IMR-90 (cell line): ENCODE measurements at regions not wholly inside any gene's neighbourhood (a gene's known extent, or its start where the extent isn't known, plus 50 kb on each side); places are given as distances from the start of the nearest gene placed in this dataset.

Experiments
- ATAC-seq: fragments of 200-7000 bp; cut with Tn5 transposase; 2 replicates; pipeline ENCODE4 v1.9.1; 2020; ENCODE audit warnings: low read depth, mild to moderate bottlenecking, moderate library complexity
- BruUV-seq: library from RNA; stranded (reverse); fragments of 400-500 nt; replicated peaks from 2 replicates; lab custom pipeline; 2021; lab: Mats Ljungman, UMichigan
- CTCF ChIA-PET: fragments of 300-600 bp; formaldehyde crosslinking; extraction: SDS; loops from one replicate; lab custom pipeline; 2021; ENCODE audit warnings: antibody characterized with exemption; lab: Yijun Ruan, JAX
- POLR2A ChIA-PET: fragments of 300-600 bp; sonication (Branson Sonifier 250); formaldehyde crosslinking; loops from one replicate; lab custom pipeline; 2022; ENCODE audit warnings: antibody characterized with exemption; ENCODE audit not compliant: unreplicated experiment; lab: Charles Lee
- DNase-seq: peaks from one replicate; pipeline ENCODE4 v3.0.0; 2013
- H2AFZ ChIP-seq: replicated peaks from 2 replicates; pipeline ENCODE3; 2013; ENCODE audit warnings: low read length, mild to moderate bottlenecking; ENCODE audit not compliant: poor library complexity
- H2AK5ac ChIP-seq: 2 replicates; pipeline ENCODE4 v1.6.1; 2013; ENCODE audit warnings: low read depth, low read length, inconsistent platforms
- H2AK9ac ChIP-seq: replicated peaks from 2 replicates; pipeline ENCODE3; 2013; ENCODE audit warnings: mild to moderate bottlenecking, low read depth, low read length, moderate library complexity; ENCODE audit not compliant: poor library complexity
- H2BK120ac ChIP-seq: 2 replicates; pipeline ENCODE4 v1.6.1; 2013; ENCODE audit warnings: low read depth, low read length, inconsistent platforms
- H2BK15ac ChIP-seq: 3 replicates; pipeline ENCODE4 v1.6.1; 2013; ENCODE audit warnings: low read depth, low read length, inconsistent platforms
- H2BK20ac ChIP-seq: 2 replicates; pipeline ENCODE4 v1.6.1; 2013; ENCODE audit warnings: low read depth, mild to moderate bottlenecking, inconsistent platforms, low read length, moderate library complexity
- H2BK5ac ChIP-seq: 2 replicates; pipeline ENCODE4 v1.6.1; 2013; ENCODE audit warnings: mild to moderate bottlenecking, low read depth, low read length, inconsistent platforms; ENCODE audit not compliant: poor library complexity, severe bottlenecking
- H3K14ac ChIP-seq: replicated peaks from 2 replicates; pipeline ENCODE4 v1.6.1; 2013; ENCODE audit warnings: low read depth, low read length, inconsistent platforms
- H3K18ac ChIP-seq: 2 replicates; pipeline ENCODE4 v1.6.1; 2013; ENCODE audit warnings: low read depth, low read length, control low read depth
- H3K23ac ChIP-seq: 2 replicates; pipeline ENCODE4 v1.6.1; 2013; ENCODE audit warnings: low read depth, low read length, inconsistent platforms
- H3K27ac ChIP-seq: 2 replicates; pipeline ENCODE4 v1.5.1; 2013; ENCODE audit warnings: mild to moderate bottlenecking, control low read depth, low read length; ENCODE audit not compliant: insufficient read depth
- H3K27me3 ChIP-seq: 2 replicates; pipeline ENCODE4 v1.6.1; 2013; ENCODE audit warnings: low read length; ENCODE audit not compliant: control insufficient read depth, insufficient read depth
- H3K36me3 ChIP-seq: 2 replicates; pipeline ENCODE4 v1.6.1; 2013; ENCODE audit warnings: low read length, mixed read lengths; ENCODE audit not compliant: control insufficient read depth, insufficient read depth
- H3K4ac ChIP-seq: 2 replicates; pipeline ENCODE4 v1.6.1; 2013; ENCODE audit warnings: low read depth, low read length, inconsistent platforms
- H3K4me1 ChIP-seq: 2 replicates; pipeline ENCODE4 v1.6.1; 2013; ENCODE audit warnings: low read length, mixed read lengths; ENCODE audit not compliant: control insufficient read depth, insufficient read depth
- H3K4me2 ChIP-seq: 2 replicates; pipeline ENCODE4 v1.6.1; 2013; ENCODE audit warnings: low read depth, mild to moderate bottlenecking, control low read depth, low read length, moderate library complexity
- H3K4me3 ChIP-seq: 2 replicates; pipeline ENCODE4 v1.5.1; 2013; ENCODE audit warnings: low read depth, mild to moderate bottlenecking, control low read depth, low read length, moderate library complexity; ENCODE audit not compliant: insufficient read depth
- H3K56ac ChIP-seq: 2 replicates; pipeline ENCODE4 v1.6.1; 2013; ENCODE audit warnings: low read length, inconsistent platforms; ENCODE audit not compliant: insufficient read depth; ENCODE audit errors: extremely low read depth
- H3K79me1 ChIP-seq, 2 experiments: 2 replicates each; pipeline ENCODE4 v1.6.1; 2013; ENCODE audit warnings: low read length in 2 of 2, inconsistent platforms in 1 of 2, low read depth in 1 of 2
- H3K9ac ChIP-seq: 2 replicates; pipeline ENCODE4 v1.6.1; 2013; ENCODE audit warnings: low read depth, low read length, control low read depth
- H3K9me1 ChIP-seq: 2 replicates; pipeline ENCODE4 v1.6.1; 2013; ENCODE audit warnings: low read length, inconsistent platforms; ENCODE audit not compliant: insufficient read depth
- H3K9me3 ChIP-seq: 2 replicates; pipeline ENCODE4 v1.6.1; 2013; ENCODE audit warnings: low read length; ENCODE audit not compliant: control insufficient read depth, insufficient read depth
- H4K20me1 ChIP-seq: 2 replicates; pipeline ENCODE4 v1.6.1; 2013; ENCODE audit warnings: low read length, inconsistent platforms; ENCODE audit not compliant: insufficient read depth
- H4K5ac ChIP-seq: 2 replicates; pipeline ENCODE4 v1.6.1; 2013; ENCODE audit warnings: mild to moderate bottlenecking, low read depth, low read length, control low read depth
- H4K8ac ChIP-seq, 2 experiments: 2 replicates each; pipeline ENCODE4 v1.6.1; 2013; ENCODE audit warnings: low read depth in 2 of 2, low read length in 2 of 2, control low read depth in 1 of 2, inconsistent platforms in 1 of 2
- H4K91ac ChIP-seq: 2 replicates; pipeline ENCODE4 v1.6.1; 2013; ENCODE audit warnings: low read depth, low read length, inconsistent platforms; ENCODE audit not compliant: insufficient read depth
- BHLHE40 ChIP-seq: fragments of 150-350 bp; IDR thresholded peaks from 2 replicates; pipeline ENCODE4 v1.6.1; 2016; ENCODE audit warnings: mild to moderate bottlenecking, low read depth, low read length
- CEBPB ChIP-seq: IDR thresholded peaks from 2 replicates; pipeline ENCODE4 v1.6.1; 2012; ENCODE audit warnings: low read depth, low read length, improper control_type of control experiment
- CHD1 ChIP-seq: IDR thresholded peaks from 2 replicates; pipeline ENCODE4 v1.6.1; 2012; ENCODE audit warnings: low read depth, low read length, improper control_type of control experiment
- FOS ChIP-seq: fragments of 150-350 bp; IDR thresholded peaks from 2 replicates; pipeline ENCODE4 v1.6.1; 2016; ENCODE audit warnings: low read depth, low read length
- MAFK ChIP-seq: IDR thresholded peaks from 2 replicates; pipeline ENCODE4 v1.6.1; 2012; ENCODE audit warnings: low read depth, low read length, improper control_type of control experiment
- MAZ ChIP-seq: IDR thresholded peaks from 2 replicates; pipeline ENCODE4 v1.6.1; 2012; ENCODE audit warnings: low read depth, mild to moderate bottlenecking, low read length, improper control_type of control experiment, moderate library complexity, borderline replicate concordance
- MXI1 ChIP-seq: IDR thresholded peaks from 2 replicates; pipeline ENCODE4 v1.6.1; 2012; ENCODE audit warnings: low read depth, mild to moderate bottlenecking, low read length, moderate library complexity, borderline replicate concordance
- NFE2L2 ChIP-seq: fragments of 150-350 bp; IDR thresholded peaks from 2 replicates; pipeline ENCODE4 v1.6.1; 2016; ENCODE audit warnings: low read depth, mild to moderate bottlenecking, low read length
- POLR2A ChIP-seq: IDR thresholded peaks from 2 replicates; pipeline ENCODE4 v1.6.1; 2012; ENCODE audit warnings: mild to moderate bottlenecking, low read depth, low read length
- RAD21 ChIP-seq: IDR thresholded peaks from 2 replicates; pipeline ENCODE4 v1.6.1; 2012; ENCODE audit warnings: low read length, improper control_type of control experiment
- RCOR1 ChIP-seq: IDR thresholded peaks from 2 replicates; pipeline ENCODE4 v1.6.1; 2012; ENCODE audit warnings: mild to moderate bottlenecking, low read length, improper control_type of control experiment; ENCODE audit not compliant: insufficient replicate concordance
- RFX5 ChIP-seq: IDR thresholded peaks from 2 replicates; pipeline ENCODE4 v1.8.0; 2012; ENCODE audit warnings: low read depth, mild to moderate bottlenecking, low read length, moderate library complexity
- SMC3 ChIP-seq: fragments of 150-350 bp; IDR thresholded peaks from 2 replicates; pipeline ENCODE4 v1.6.1; 2016; ENCODE audit warnings: low read depth, mild to moderate bottlenecking, antibody characterized with exemption, low read length, moderate library complexity
- WGBS, 2 experiments: methylation state at CpG; one replicate each; pipeline versions ENCODE4 v1.1.5 to v1.1.7; 2013; ENCODE audit warnings: missing lambda C conversion rate in 2 of 2; ENCODE audit not compliant: insufficient read length in 1 of 2; ENCODE audit errors: extremely low coverage in 2 of 2; 5-methylcytosine and 5-hydroxymethylcytosine counted together
- dilution Hi-C: fragments of 300-500 bp; cut with HindIII; formaldehyde crosslinking; loops from one replicate; pipeline ENCODE4 v1.14.3; 2018; ENCODE audit warnings: low sequenced_read_pairs; ENCODE audit not compliant: unreplicated experiment
- in situ Hi-C: fragments of 300-500 bp; cut with MboI; formaldehyde crosslinking; loops from 3 replicates; pipeline ENCODE4 v1.14.3; 2019; ENCODE audit warnings: low sequenced_read_pairs, inconsistent platforms, mixed read lengths
- intact Hi-C: fragments of 100-400 bp; cut with micrococcal nuclease; formaldehyde crosslinking; loops from 2 replicates; pipeline ENCODE4 v1.10.0; 2022
- TF ChIP-seq, protein P1 (sequence below): conservative IDR thresholded peaks from 2 replicates; pipeline ENCODE4 v1.5.1; 2012; ENCODE audit warnings: mild to moderate bottlenecking, low read depth, low read length, improper control_type of control experiment
- TF ChIP-seq, protein P2 (sequence below): fragments of 150-350 bp; IDR thresholded peaks from 2 replicates; pipeline ENCODE4 v1.6.1; 2017; ENCODE audit warnings: mild to moderate bottlenecking, antibody characterized with exemption, low read length, low read depth
- TF ChIP-seq, protein P3 (sequence below): fragments of 150-350 bp; IDR thresholded peaks from 2 replicates; pipeline ENCODE4 v1.6.1; 2016; ENCODE audit warnings: low read depth, mild to moderate bottlenecking, low read length, moderate library complexity, borderline replicate concordance

DNA sequence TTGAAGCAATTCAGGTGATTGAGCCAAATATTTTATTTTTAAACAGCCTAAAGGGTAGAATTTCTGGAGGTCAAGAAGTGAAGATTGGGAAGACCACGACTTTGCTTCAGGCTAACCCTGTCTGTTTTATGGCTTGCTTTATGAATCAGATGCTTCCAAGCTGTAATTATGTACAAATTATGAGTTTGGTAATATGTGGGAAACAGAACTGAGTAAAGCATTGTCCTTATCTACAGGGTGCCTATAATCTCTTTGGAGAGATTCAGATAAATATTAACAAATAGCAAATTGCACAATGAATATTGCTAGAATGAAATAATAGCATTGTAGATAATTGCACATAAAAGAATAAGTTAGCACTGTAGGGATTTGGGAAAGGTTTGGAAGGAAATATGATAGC, 539.4 kb upstream of the CDH2 start:
- Histone ChIP-seq H3K9ac (no peak overlapping the region), H3K4me1 (no peaks in the 10 kb centered on the region), H3K27ac (no peak overlapping the region), H3K4me3 (no peak overlapping the region), H3K18ac (no peak overlapping the region), H3K23ac (no peak overlapping the region), H3K9me3 (no peaks in the 10 kb centered on the region), H2BK20ac (no peak overlapping the region), H2BK5ac (no peak overlapping the region), H4K20me1 (no peaks in the 10 kb centered on the region), H3K4ac (no peak overlapping the region), H3K36me3 (no peaks in the 10 kb centered on the region), H3K4me2 (no peak overlapping the region), H3K9me1 (no peaks in the 10 kb centered on the region), H2AFZ (no peak overlapping the region), H2AK9ac (no peak overlapping the region), H3K14ac (no peak overlapping the region), H4K8ac (no peak overlapping the region), H3K27me3 (no peaks in the 10 kb centered on the region), H4K91ac (no peak overlapping the region), H2AK5ac (no peak overlapping the region), H3K56ac (no peak overlapping the region), H2BK120ac (no peak overlapping the region), H2BK15ac (no peak overlapping the region), H4K5ac (no peak overlapping the region), H3K79me1 (no peaks in the 10 kb centered on the region)
- ChIA-PET POLR2A (no interaction called here), CTCF (no interaction called here)
- intact Hi-C loops (no loop called here), dilution Hi-C loops (no loop called here), in situ Hi-C loops (no loop called here)
- ATAC-seq (no peak), DNase-seq (no peak)
- BruUV-seq: no TSS peak
- WGBS, 2 experiments: no CpG with 5 or more reads among the region's 1 CpG
- TF ChIP-seq RCOR1: no peak
- TF ChIP-seq, protein P1, sequence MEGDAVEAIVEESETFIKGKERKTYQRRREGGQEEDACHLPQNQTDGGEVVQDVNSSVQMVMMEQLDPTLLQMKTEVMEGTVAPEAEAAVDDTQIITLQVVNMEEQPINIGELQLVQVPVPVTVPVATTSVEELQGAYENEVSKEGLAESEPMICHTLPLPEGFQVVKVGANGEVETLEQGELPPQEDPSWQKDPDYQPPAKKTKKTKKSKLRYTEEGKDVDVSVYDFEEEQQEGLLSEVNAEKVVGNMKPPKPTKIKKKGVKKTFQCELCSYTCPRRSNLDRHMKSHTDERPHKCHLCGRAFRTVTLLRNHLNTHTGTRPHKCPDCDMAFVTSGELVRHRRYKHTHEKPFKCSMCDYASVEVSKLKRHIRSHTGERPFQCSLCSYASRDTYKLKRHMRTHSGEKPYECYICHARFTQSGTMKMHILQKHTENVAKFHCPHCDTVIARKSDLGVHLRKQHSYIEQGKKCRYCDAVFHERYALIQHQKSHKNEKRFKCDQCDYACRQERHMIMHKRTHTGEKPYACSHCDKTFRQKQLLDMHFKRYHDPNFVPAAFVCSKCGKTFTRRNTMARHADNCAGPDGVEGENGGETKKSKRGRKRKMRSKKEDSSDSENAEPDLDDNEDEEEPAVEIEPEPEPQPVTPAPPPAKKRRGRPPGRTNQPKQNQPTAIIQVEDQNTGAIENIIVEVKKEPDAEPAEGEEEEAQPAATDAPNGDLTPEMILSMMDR: no peak
- no peak for TF ChIP-seq CHD1
- no peak for TF ChIP-seq SMC3
- no peak for TF ChIP-seq CEBPB
- TF ChIP-seq, protein P2, sequence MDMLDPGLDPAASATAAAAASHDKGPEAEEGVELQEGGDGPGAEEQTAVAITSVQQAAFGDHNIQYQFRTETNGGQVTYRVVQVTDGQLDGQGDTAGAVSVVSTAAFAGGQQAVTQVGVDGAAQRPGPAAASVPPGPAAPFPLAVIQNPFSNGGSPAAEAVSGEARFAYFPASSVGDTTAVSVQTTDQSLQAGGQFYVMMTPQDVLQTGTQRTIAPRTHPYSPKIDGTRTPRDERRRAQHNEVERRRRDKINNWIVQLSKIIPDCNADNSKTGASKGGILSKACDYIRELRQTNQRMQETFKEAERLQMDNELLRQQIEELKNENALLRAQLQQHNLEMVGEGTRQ: no peak
- TF ChIP-seq NFE2L2: no peak
- TF ChIP-seq, protein P3, sequence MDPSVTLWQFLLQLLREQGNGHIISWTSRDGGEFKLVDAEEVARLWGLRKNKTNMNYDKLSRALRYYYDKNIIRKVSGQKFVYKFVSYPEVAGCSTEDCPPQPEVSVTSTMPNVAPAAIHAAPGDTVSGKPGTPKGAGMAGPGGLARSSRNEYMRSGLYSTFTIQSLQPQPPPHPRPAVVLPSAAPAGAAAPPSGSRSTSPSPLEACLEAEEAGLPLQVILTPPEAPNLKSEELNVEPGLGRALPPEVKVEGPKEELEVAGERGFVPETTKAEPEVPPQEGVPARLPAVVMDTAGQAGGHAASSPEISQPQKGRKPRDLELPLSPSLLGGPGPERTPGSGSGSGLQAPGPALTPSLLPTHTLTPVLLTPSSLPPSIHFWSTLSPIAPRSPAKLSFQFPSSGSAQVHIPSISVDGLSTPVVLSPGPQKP: no peak
- no peak for TF ChIP-seq RAD21
- no peak for TF ChIP-seq FOS
- TF ChIP-seq BHLHE40: no peak
- TF ChIP-seq MXI1: no peak
- no peak for TF ChIP-seq MAZ
- TF ChIP-seq RFX5: no peak
- TF ChIP-seq MAFK: no peak
- no peak for TF ChIP-seq POLR2A
